ENCODE measurements at regions not wholly inside any gene's neighbourhood (a gene's known extent, or its start where the extent isn't known, plus 50 kb on each side); places are given as distances from the start of the nearest gene placed in this dataset.
"Not testable (repeated sequence)": the region's sequence is repeated elsewhere in the genome, so short reads cannot be mapped to it uniquely, and the experiment has no call there.

DNA sequence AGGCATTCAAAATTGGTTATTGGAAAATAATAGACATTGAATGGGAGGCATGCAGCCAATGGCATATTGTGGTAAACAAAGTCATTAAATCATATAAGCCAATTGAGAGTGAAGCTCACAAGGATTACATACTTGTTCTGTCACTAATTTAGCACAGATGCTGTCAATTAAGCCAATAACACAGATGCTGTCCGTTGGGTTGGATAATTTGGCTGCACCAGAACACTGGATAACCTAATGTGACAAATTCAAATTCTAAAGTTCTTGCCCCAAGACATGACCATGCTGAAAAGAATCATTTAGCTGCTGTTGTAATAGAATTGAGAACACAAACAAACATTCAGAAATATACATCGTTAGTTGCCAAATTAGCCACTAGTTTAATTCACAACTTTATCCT is 1796.4 kb downstream of the EFNA5 start:
- Histone ChIP-seq H3K9ac (ENCODE audit: low read depth, low read length) (no peak overlapping the region), H3K27ac (ENCODE audit: low read depth, low read length) (no peak overlapping the region), H3K4me1 (ENCODE audit: insufficient read depth, low read length) (no peaks in the 10 kb centered on the region), H3K27me3 (ENCODE audit: insufficient read depth, low read length) (no peaks in the 10 kb centered on the region), H3K9me3 (ENCODE audit: insufficient read depth, low read depth, low read length) (no peaks in the 10 kb centered on the region), H3K4me3 (ENCODE audit: low read length) (no peak overlapping the region), H3K36me3 (ENCODE audit: insufficient read depth, low read length) (no peaks in the 10 kb centered on the region)
- 94% methylated on average over 1 of the region's 2 CpGs for WGBS

GRCh38 chr5:105872569-105873270 is 1798.0 kb downstream of the EFNA5 start:
- no peaks in the 10 kb centered on the region for H3K9me3 ChIP-seq (ENCODE audit: insufficient read depth, low read depth, low read length)

GRCh38 chr5:105868038-105868780 is 1802.5 kb downstream of the EFNA5 start:
- no peak overlapping the region for H3K27ac ChIP-seq (ENCODE audit: low read depth, low read length)
- no peaks in the 10 kb centered on the region for H3K27me3 ChIP-seq (ENCODE audit: insufficient read depth, low read length)
- H3K9ac ChIP-seq (ENCODE audit: low read depth, low read length): no peak overlapping the region
- no peaks in the 10 kb centered on the region for H3K36me3 ChIP-seq (ENCODE audit: insufficient read depth, low read length)
- no peaks in the 10 kb centered on the region for H3K4me1 ChIP-seq (ENCODE audit: insufficient read depth, low read length)
- WGBS: 93% methylated on average over 1 of the region's 1 CpG
- no peaks in the 10 kb centered on the region for H3K9me3 ChIP-seq (ENCODE audit: insufficient read depth, low read depth, low read length)
- no peak overlapping the region for H3K4me3 ChIP-seq (ENCODE audit: low read length)

More at GRCh38 chr5:105872569-105873270, 1798.0 kb downstream of the EFNA5 start:
- Histone ChIP-seq H3K27me3 (ENCODE audit: insufficient read depth, low read length) (no peaks in the 10 kb centered on the region), H3K27ac (ENCODE audit: low read depth, low read length) (no peak overlapping the region), H3K4me3 (ENCODE audit: low read length) (no peak overlapping the region), H3K9ac (ENCODE audit: low read depth, low read length) (no peak overlapping the region), H3K4me1 (ENCODE audit: insufficient read depth, low read length) (no peaks in the 10 kb centered on the region), H3K36me3 (ENCODE audit: insufficient read depth, low read length) (no peaks in the 10 kb centered on the region)
- 96% methylated on average over 15 of the region's 15 CpGs for WGBS

- Histone ChIP-seq H3K9me3 (ENCODE audit: insufficient read depth, low read depth, low read length) (no peaks in the 10 kb centered on the region), H3K27ac (ENCODE audit: low read depth, low read length) (no peak overlapping the region), H3K4me3 (ENCODE audit: low read length) (no peak overlapping the region), H3K27me3 (ENCODE audit: insufficient read depth, low read length) (no peaks in the 10 kb centered on the region), H3K36me3 (ENCODE audit: insufficient read depth, low read length) (no peaks in the 10 kb centered on the region), H3K9ac (ENCODE audit: low read depth, low read length) (no peak overlapping the region), H3K4me1 (ENCODE audit: insufficient read depth, low read length) (no peaks in the 10 kb centered on the region)
- WGBS: no CpG with 5 or more reads among the region's 1 CpG
These were observed 1804.9 kb downstream of the EFNA5 start for GRCh38 chr5:105865834-105866233.

DNA sequence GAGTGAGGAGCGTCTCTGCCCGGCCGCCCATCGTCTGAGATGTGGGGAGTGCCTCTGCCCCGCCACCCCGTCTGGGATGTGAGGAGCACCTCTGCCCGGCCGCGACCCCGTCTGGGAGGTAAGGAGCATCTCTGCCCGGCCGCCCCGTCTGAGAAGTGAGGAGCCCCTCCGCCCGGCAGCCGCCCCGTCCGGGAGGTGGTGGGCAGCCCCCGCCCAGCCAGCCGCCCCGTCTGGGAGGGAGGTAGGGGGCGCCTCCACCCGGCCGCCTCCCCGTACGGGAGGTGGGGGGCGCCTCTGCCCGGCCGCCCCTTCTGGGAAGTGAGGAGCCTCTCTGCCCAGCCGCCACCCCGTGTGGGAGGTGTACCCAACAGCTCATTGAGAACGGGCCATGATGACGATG is 1811.4 kb downstream of the EFNA5 start:
- not testable (repeated sequence) for H3K27me3 ChIP-seq (ENCODE audit: insufficient read depth, low read length); H3K36me3 ChIP-seq (ENCODE audit: insufficient read depth, low read length); H3K9me3 ChIP-seq (ENCODE audit: insufficient read depth, low read depth, low read length); H3K9ac ChIP-seq (ENCODE audit: low read depth, low read length); H3K27ac ChIP-seq (ENCODE audit: low read depth, low read length); H3K4me3 ChIP-seq (ENCODE audit: low read length); H3K4me1 ChIP-seq (ENCODE audit: insufficient read depth, low read length)
- 96% methylated on average over 33 of the region's 33 CpGs for WGBS

DNA sequence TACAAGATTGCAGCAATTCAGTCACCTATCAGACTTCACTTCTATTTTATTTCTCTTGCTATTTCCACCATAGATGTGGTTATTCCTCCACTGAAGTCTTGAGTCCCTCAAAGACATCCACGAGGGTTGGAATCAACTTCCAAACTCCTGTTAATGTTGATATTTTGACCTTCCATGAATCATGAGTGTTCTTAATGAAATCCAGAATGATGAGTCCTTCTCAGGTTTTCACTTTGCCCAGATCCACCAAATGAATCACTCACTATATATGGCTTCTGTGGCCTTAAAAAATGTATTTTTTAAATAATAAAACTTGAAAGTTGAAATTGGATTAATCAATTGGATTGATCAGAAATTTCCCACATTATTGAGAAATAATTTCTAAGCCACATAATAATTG is 1821.0 kb downstream of the EFNA5 start:
- Histone ChIP-seq H3K36me3 (ENCODE audit: insufficient read depth, low read length) (no peaks in the 10 kb centered on the region), H3K9ac (ENCODE audit: low read depth, low read length) (no peak overlapping the region), H3K27me3 (ENCODE audit: insufficient read depth, low read length) (no peaks in the 10 kb centered on the region), H3K9me3 (ENCODE audit: insufficient read depth, low read depth, low read length) (no peaks in the 10 kb centered on the region), H3K4me1 (ENCODE audit: insufficient read depth, low read length) (no peaks in the 10 kb centered on the region), H3K27ac (ENCODE audit: low read depth, low read length) (no peak overlapping the region), H3K4me3 (ENCODE audit: low read length) (no peak overlapping the region)
- WGBS: 91% methylated on average over 1 of the region's 1 CpG

DNA sequence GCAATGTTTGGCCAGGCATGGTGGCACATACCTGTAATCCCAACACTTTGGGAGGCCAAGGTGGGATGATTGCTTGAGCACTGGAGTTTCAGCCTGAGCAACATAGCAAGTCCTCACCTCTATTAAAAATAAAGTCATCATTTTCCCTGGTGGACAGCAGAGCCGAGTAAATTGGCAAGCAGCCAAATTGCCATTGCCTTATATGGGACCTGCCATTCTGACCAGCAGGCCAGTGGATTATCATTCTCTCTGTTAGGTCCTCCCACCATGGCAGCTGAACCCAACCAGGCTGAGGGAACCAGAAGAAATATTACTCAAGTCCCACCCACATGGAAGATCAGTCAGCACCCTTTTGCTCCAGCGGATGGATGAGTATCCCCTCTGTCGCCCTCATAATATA is 1829.9 kb downstream of the EFNA5 start:
- H3K9me3 ChIP-seq (ENCODE audit: insufficient read depth, low read depth, low read length): no peaks in the 10 kb centered on the region
- no peak overlapping the region for H3K9ac ChIP-seq (ENCODE audit: low read depth, low read length)
- no peak overlapping the region for H3K4me3 ChIP-seq (ENCODE audit: low read length)
- H3K36me3 ChIP-seq (ENCODE audit: insufficient read depth, low read length): no peaks in the 10 kb centered on the region
- WGBS: 91% methylated on average over 3 of the region's 3 CpGs
- H3K27ac ChIP-seq (ENCODE audit: low read depth, low read length): no peak overlapping the region
- H3K4me1 ChIP-seq (ENCODE audit: insufficient read depth, low read length): no peaks in the 10 kb centered on the region
- no peaks in the 10 kb centered on the region for H3K27me3 ChIP-seq (ENCODE audit: insufficient read depth, low read length)

DNA sequence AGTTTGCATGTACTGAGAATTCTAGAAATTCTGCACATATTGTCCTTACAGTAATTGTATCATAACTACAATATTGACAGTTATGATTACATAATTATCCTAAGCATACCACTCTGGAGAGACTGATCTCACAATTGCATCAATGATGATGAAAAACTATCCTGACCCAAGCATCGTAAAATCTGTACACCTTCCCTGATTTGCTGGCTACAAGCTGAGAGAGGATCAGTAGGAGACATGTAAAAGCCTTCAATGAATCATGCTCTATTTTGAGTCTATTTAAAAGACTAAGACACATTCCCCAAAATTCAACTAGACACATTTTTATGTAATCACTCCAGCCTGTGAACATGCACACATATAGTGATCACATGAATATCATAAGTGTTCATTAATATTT is 1833.8 kb downstream of the EFNA5 start:
- 95% methylated on average over 1 of the region's 1 CpG for WGBS
- no peaks in the 10 kb centered on the region for H3K36me3 ChIP-seq (ENCODE audit: insufficient read depth, low read length)
- no peaks in the 10 kb centered on the region for H3K9me3 ChIP-seq (ENCODE audit: insufficient read depth, low read depth, low read length)
- no peaks in the 10 kb centered on the region for H3K27me3 ChIP-seq (ENCODE audit: insufficient read depth, low read length)
- no peak overlapping the region for H3K27ac ChIP-seq (ENCODE audit: low read depth, low read length)
- H3K9ac ChIP-seq (ENCODE audit: low read depth, low read length): no peak overlapping the region
- H3K4me1 ChIP-seq (ENCODE audit: insufficient read depth, low read length): no peaks in the 10 kb centered on the region
- no peak overlapping the region for H3K4me3 ChIP-seq (ENCODE audit: low read length)

DNA sequence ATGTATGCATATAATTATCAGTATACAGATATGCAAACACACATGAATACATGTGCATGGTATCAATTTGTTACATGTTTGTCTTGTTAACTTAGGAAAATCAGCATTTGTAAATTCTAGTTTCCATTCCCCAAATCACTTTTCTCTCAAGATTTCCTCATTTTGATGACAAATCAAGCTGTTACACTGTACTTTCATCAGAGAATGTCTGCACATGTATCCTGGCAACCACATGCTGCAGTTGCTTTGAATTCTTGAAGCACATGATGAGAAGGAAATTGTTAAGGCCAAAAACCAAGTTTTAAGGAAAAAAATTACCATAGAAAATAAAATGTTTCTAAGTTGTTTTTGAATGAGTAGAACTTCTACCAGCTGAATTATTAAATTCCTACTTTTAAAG is 1834.5 kb downstream of the EFNA5 start:
- Histone ChIP-seq H3K9me3 (ENCODE audit: insufficient read depth, low read depth, low read length) (no peaks in the 10 kb centered on the region), H3K9ac (ENCODE audit: low read depth, low read length) (no peak overlapping the region), H3K27ac (ENCODE audit: low read depth, low read length) (no peak overlapping the region), H3K4me1 (ENCODE audit: insufficient read depth, low read length) (no peaks in the 10 kb centered on the region), H3K36me3 (ENCODE audit: insufficient read depth, low read length) (no peaks in the 10 kb centered on the region), H3K4me3 (ENCODE audit: low read length) (no peak overlapping the region), H3K27me3 (ENCODE audit: insufficient read depth, low read length) (no peaks in the 10 kb centered on the region)

- Histone ChIP-seq H3K9ac (ENCODE audit: low read depth, low read length) (no peak overlapping the region), H3K27me3 (ENCODE audit: insufficient read depth, low read length) (no peaks in the 10 kb centered on the region), H3K4me1 (ENCODE audit: insufficient read depth, low read length) (0 out of 2 replicates have a peak, but pooled peaks cover 6% of the 10 kb centered on the region), H3K27ac (ENCODE audit: low read depth, low read length) (no peak overlapping the region), H3K36me3 (ENCODE audit: insufficient read depth, low read length) (no peaks in the 10 kb centered on the region), H3K4me3 (ENCODE audit: low read length) (no peak overlapping the region), H3K9me3 (ENCODE audit: insufficient read depth, low read depth, low read length) (no peaks in the 10 kb centered on the region)
- 98% methylated on average over 1 of the region's 1 CpG for WGBS
These were observed 1841.9 kb downstream of the EFNA5 start for GRCh38 chr5:105828821-105829220.

- Histone ChIP-seq H3K9ac (ENCODE audit: low read depth, low read length) (no peak overlapping the region), H3K36me3 (ENCODE audit: insufficient read depth, low read length) (no peaks in the 10 kb centered on the region), H3K4me3 (ENCODE audit: low read length) (no peak overlapping the region), H3K9me3 (ENCODE audit: insufficient read depth, low read depth, low read length) (no peaks in the 10 kb centered on the region), H3K27ac (ENCODE audit: low read depth, low read length) (no peak overlapping the region), H3K27me3 (ENCODE audit: insufficient read depth, low read length) (no peaks in the 10 kb centered on the region), H3K4me1 (ENCODE audit: insufficient read depth, low read length) (0 out of 2 replicates have a peak, but pooled peaks cover 6% of the 10 kb centered on the region)
- 91% methylated on average over 2 of the region's 2 CpGs for WGBS
These were observed 1848.9 kb downstream of the EFNA5 start for GRCh38 chr5:105821800-105822199.

Measured in HUES64 (cell line).